Testis (tissue), 2 donors: ENCODE measurements at regions not wholly inside any gene's neighbourhood (a gene's known extent, or its start where the extent isn't known, plus 50 kb on each side); places are given as distances from the start of the nearest gene placed in this dataset.

Experiments used
- CTCF ChIP-seq, 3 experiments: fragments of 450-650 bp in 2 of 3; fragments of 200-600 bp in 1 of 3; sonication (generic) in 1 of 3; IDR thresholded peaks; one replicate each; pipeline ENCODE4 v1.5.1; 2016 to 2019; ENCODE audit warnings: antibody characterized with exemption in 3 of 3, mild to moderate bottlenecking in 2 of 3, moderate library complexity in 1 of 3
- POLR2A ChIP-seq: fragments of 450-650 bp; IDR thresholded peaks from one replicate; pipeline ENCODE4 v1.6.1; 2017; ENCODE audit warnings: antibody characterized with exemption, mild to moderate bottlenecking, moderate library complexity

GRCh38 chr12:13368971-13369370 is 172.4 kb downstream of the EMP1 start:
- TF ChIP-seq CTCF (IDR thresholded peaks at IDR 0.05) (no peak), POLR2A (no peak)
